Osteoblast (primary cell): ENCODE measurements at regions not wholly inside any gene's neighbourhood (a gene's known extent, or its start where the extent isn't known, plus 50 kb on each side); places are given as distances from the start of the nearest gene placed in this dataset.
A peak's percentile ranks its signal among the peaks of the same experiment; 100 is the strongest.

Experiments used
- DNase-seq: peaks from one replicate; pipeline ENCODE4 v3.0.0; 2011; ENCODE audit warnings: low spot score, mixed read lengths; ENCODE audit not compliant: insufficient read length; ENCODE audit errors: missing footprints
- H2AFZ ChIP-seq: 2 replicates; pipeline ENCODE4 v1.6.0; 2011; ENCODE audit warnings: mild to moderate bottlenecking, low read length
- H3K27ac ChIP-seq: 2 replicates; pipeline ENCODE4 v1.5.1; 2011; ENCODE audit warnings: mild to moderate bottlenecking, low read depth, low read length, moderate library complexity
- H3K27me3 ChIP-seq: 2 replicates; pipeline ENCODE4 v1.6.0; 2012; ENCODE audit warnings: mild to moderate bottlenecking, control low read depth, inconsistent platforms, low read length, moderate library complexity; ENCODE audit not compliant: insufficient read depth
- H3K36me3 ChIP-seq: 2 replicates; pipeline ENCODE4 v1.5.1; 2011; ENCODE audit warnings: mild to moderate bottlenecking, low read length, control low read depth, moderate library complexity; ENCODE audit not compliant: insufficient read depth
- H3K4me1 ChIP-seq: 2 replicates; pipeline ENCODE4 v1.5.1; 2011; ENCODE audit warnings: mild to moderate bottlenecking, low read length, control low read depth, moderate library complexity; ENCODE audit not compliant: insufficient read depth
- H3K4me2 ChIP-seq: 2 replicates; pipeline ENCODE4 v1.6.0; 2011; ENCODE audit warnings: mild to moderate bottlenecking, low read length; ENCODE audit not compliant: insufficient read depth
- H3K4me3 ChIP-seq: fragments of 200-600 bp; sonication (generic); 3 replicates; pipeline ENCODE4 v1.5.1; 2012; ENCODE audit warnings: mild to moderate bottlenecking, low read length, inconsistent platforms; ENCODE audit not compliant: insufficient read depth
- H3K79me2 ChIP-seq: 2 replicates; pipeline ENCODE4 v1.6.0; 2012; ENCODE audit warnings: mild to moderate bottlenecking, low read length, control low read depth, inconsistent platforms; ENCODE audit not compliant: insufficient read depth
- H3K9me3 ChIP-seq: 2 replicates; pipeline ENCODE4 v1.5.1; 2011; ENCODE audit warnings: low read depth, low read length, control low read depth
- H4K20me1 ChIP-seq: 2 replicates; pipeline ENCODE4 v1.6.0; 2012; ENCODE audit warnings: mild to moderate bottlenecking, low read length, control low read depth; ENCODE audit not compliant: insufficient read depth
- CTCF ChIP-seq: IDR thresholded peaks from 2 replicates; pipeline ENCODE4 v1.5.1; 2011; ENCODE audit warnings: mild to moderate bottlenecking, low read depth, low read length, moderate library complexity; ENCODE audit errors: extremely low read depth

- Histone ChIP-seq H3K9me3 (no peaks in the 10 kb centered on the region), H3K36me3 (no peaks in the 10 kb centered on the region), H3K4me1 (no peaks in the 10 kb centered on the region), H3K27ac (no peak overlapping the region), H4K20me1 (no peaks in the 10 kb centered on the region), H3K4me3 (no peak overlapping the region), H3K79me2 (no peaks in the 10 kb centered on the region), H2AFZ (no peak overlapping the region), H3K27me3 (no peaks in the 10 kb centered on the region), H3K4me2 (no peak overlapping the region)
- DNase-seq: no peak
- no peak for TF ChIP-seq CTCF
Measured at GRCh38 chr2:137834760-137835379, 129.4 kb upstream of the HNMT start.

- no peak for DNase-seq
- no peak overlapping the region for H3K4me3 ChIP-seq
- H4K20me1 ChIP-seq: no peaks in the 10 kb centered on the region
- no peaks in the 10 kb centered on the region for H3K27me3 ChIP-seq
- H3K4me1 ChIP-seq: no peaks in the 10 kb centered on the region
- TF ChIP-seq CTCF: no peak
- no peaks in the 10 kb centered on the region for H3K79me2 ChIP-seq
- no peak overlapping the region for H2AFZ ChIP-seq
- no peak overlapping the region for H3K27ac ChIP-seq
- no peaks in the 10 kb centered on the region for H3K9me3 ChIP-seq
- H3K4me2 ChIP-seq: no peak overlapping the region
- H3K36me3 ChIP-seq: no peaks in the 10 kb centered on the region
Measured at GRCh38 chr2:137836671-137837070, 127.6 kb upstream of the HNMT start.

- Histone ChIP-seq H3K36me3 (no peaks in the 10 kb centered on the region), H3K4me2 (no peak overlapping the region), H3K4me3 (no peak overlapping the region), H3K27me3 (no peaks in the 10 kb centered on the region), H3K9me3 (no peaks in the 10 kb centered on the region), H3K27ac (no peak overlapping the region), H4K20me1 (no peaks in the 10 kb centered on the region), H3K4me1 (no peaks in the 10 kb centered on the region), H3K79me2 (no peaks in the 10 kb centered on the region), H2AFZ (no peak overlapping the region)
- no peak for TF ChIP-seq CTCF
- no peak for DNase-seq
Measured at GRCh38 chr2:137837830-137838229, 126.4 kb upstream of the HNMT start.

- H3K9me3 ChIP-seq: no peaks in the 10 kb centered on the region
- peak; percentile 76 for DNase-seq
- no peaks in the 10 kb centered on the region for H3K4me1 ChIP-seq
- no peaks in the 10 kb centered on the region for H3K36me3 ChIP-seq
- H3K27ac ChIP-seq: no peak overlapping the region
- H3K4me3 ChIP-seq: no peak overlapping the region
- no peaks in the 10 kb centered on the region for H4K20me1 ChIP-seq
- peak; percentile 61 for TF ChIP-seq CTCF
- no peaks in the 10 kb centered on the region for H3K79me2 ChIP-seq
- no peak overlapping the region for H3K4me2 ChIP-seq
- no peaks in the 10 kb centered on the region for H3K27me3 ChIP-seq
- no peak overlapping the region for H2AFZ ChIP-seq
Measured at GRCh38 chr2:137838255-137839092, 125.8 kb upstream of the HNMT start.
